Hepatocyte (in vitro differentiated cells): ENCODE measurements at regions not wholly inside any gene's neighbourhood (a gene's known extent, or its start where the extent isn't known, plus 50 kb on each side); places are given as distances from the start of the nearest gene placed in this dataset.

ENCODE experiments used
- DNase-seq: peaks from one replicate; pipeline ENCODE4 v3.0.0-alpha.2; 2016; ENCODE audit warnings: low spot score
- H2AFZ ChIP-seq: fragments of 200-600 bp; sonication (generic); 2 replicates; pipeline ENCODE4 v1.6.0; 2016; ENCODE audit warnings: antibody characterized with exemption, mild to moderate bottlenecking
- H3K27ac ChIP-seq: fragments of 200-600 bp; sonication (generic); 2 replicates; pipeline ENCODE4 v1.5.1; 2016; ENCODE audit warnings: mild to moderate bottlenecking
- H3K27me3 ChIP-seq: fragments of 200-600 bp; sonication (generic); 2 replicates; pipeline ENCODE4 v1.6.1; 2016
- H3K36me3 ChIP-seq: fragments of 200-600 bp; sonication (generic); replicated peaks from 2 replicates; pipeline ENCODE4 v1.5.1; 2016; ENCODE audit warnings: low read depth; ENCODE audit not compliant: insufficient read depth
- H3K4me1 ChIP-seq: fragments of 200-600 bp; sonication (generic); 2 replicates; pipeline ENCODE4 v1.5.1; 2016; ENCODE audit warnings: mild to moderate bottlenecking, moderate library complexity; ENCODE audit not compliant: insufficient read depth
- H3K4me2 ChIP-seq: fragments of 200-600 bp; sonication (generic); 2 replicates; pipeline ENCODE4 v1.6.0; 2016
- H3K4me3 ChIP-seq: fragments of 200-600 bp; sonication (generic); 2 replicates; pipeline ENCODE4 v1.5.1; 2016; ENCODE audit warnings: mild to moderate bottlenecking
- H3K79me2 ChIP-seq: fragments of 200-600 bp; sonication (generic); 2 replicates; pipeline ENCODE4 v1.6.0; 2017; ENCODE audit warnings: mild to moderate bottlenecking
- H3K9me2 ChIP-seq: fragments of 200-600 bp; sonication (generic); replicated peaks from 2 replicates; pipeline ENCODE4 v1.6.0; 2017; ENCODE audit warnings: mild to moderate bottlenecking; ENCODE audit not compliant: insufficient read depth
- H3K9me3 ChIP-seq: fragments of 200-600 bp; sonication (generic); 2 replicates; pipeline ENCODE4 v1.5.1; 2016; ENCODE audit warnings: low read depth, mild to moderate bottlenecking
- H4K20me1 ChIP-seq: fragments of 200-600 bp; sonication (generic); 2 replicates; pipeline ENCODE4 v1.6.0; 2016; ENCODE audit warnings: mild to moderate bottlenecking; ENCODE audit not compliant: insufficient read depth, poor library complexity, severe bottlenecking
- EZH2 ChIP-seq: fragments of 200-600 bp; sonication (generic); IDR thresholded peaks from 2 replicates; pipeline ENCODE4 v1.6.1; 2016; ENCODE audit warnings: antibody characterized with exemption, mild to moderate bottlenecking, borderline replicate concordance
- EZH2phosphoT487 ChIP-seq: fragments of 200-600 bp; sonication (generic); IDR thresholded peaks from one replicate; pipeline ENCODE4 v1.6.1; 2018; ENCODE audit warnings: antibody characterized with exemption, mild to moderate bottlenecking, low read depth, moderate library complexity; ENCODE audit not compliant: unreplicated experiment, severe bottlenecking
- WGBS: methylation state at CpG from one replicate; pipeline ENCODE4 v1.1.6; 2016; ENCODE audit warnings: low lambda C conversion rate; ENCODE audit errors: missing lambda C conversion rate; 5-methylcytosine and 5-hydroxymethylcytosine counted together
- TF ChIP-seq, protein P1 (sequence below): fragments of 200-600 bp; sonication (generic); IDR thresholded peaks from 2 replicates; pipeline ENCODE4 v1.5.1; 2016; ENCODE audit warnings: antibody characterized with exemption, mild to moderate bottlenecking; ENCODE audit not compliant: poor library complexity

DNA sequence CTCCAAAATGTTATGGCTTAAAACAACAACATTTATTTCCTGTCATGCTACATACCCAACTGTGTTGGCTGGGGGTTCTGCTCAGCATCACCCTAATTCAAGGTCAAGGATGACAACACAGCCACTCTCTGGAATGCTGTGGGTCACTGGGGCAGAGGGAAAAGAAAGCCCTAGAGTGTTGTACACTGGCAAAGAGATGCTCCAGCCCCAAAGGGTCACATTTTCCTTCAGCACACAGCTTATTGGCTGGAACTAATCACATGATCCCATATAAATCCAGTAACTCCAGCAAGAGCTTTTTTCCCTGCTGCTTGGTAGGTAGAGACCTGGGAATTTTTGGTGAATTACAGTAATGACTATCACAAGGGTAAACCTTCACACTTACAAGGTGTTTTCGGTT is 1041.4 kb downstream of the NTRK3 start:
- H3K9me2 ChIP-seq: no peaks in the 10 kb centered on the region
- TF ChIP-seq EZH2: no peak
- no peak for TF ChIP-seq EZH2phosphoT487
- TF ChIP-seq, protein P1, sequence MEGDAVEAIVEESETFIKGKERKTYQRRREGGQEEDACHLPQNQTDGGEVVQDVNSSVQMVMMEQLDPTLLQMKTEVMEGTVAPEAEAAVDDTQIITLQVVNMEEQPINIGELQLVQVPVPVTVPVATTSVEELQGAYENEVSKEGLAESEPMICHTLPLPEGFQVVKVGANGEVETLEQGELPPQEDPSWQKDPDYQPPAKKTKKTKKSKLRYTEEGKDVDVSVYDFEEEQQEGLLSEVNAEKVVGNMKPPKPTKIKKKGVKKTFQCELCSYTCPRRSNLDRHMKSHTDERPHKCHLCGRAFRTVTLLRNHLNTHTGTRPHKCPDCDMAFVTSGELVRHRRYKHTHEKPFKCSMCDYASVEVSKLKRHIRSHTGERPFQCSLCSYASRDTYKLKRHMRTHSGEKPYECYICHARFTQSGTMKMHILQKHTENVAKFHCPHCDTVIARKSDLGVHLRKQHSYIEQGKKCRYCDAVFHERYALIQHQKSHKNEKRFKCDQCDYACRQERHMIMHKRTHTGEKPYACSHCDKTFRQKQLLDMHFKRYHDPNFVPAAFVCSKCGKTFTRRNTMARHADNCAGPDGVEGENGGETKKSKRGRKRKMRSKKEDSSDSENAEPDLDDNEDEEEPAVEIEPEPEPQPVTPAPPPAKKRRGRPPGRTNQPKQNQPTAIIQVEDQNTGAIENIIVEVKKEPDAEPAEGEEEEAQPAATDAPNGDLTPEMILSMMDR: no peak
- DNase-seq: no peak
- no peak overlapping the region for H3K27ac ChIP-seq
- H3K4me2 ChIP-seq: no peak overlapping the region
- no peak overlapping the region for H2AFZ ChIP-seq
- H4K20me1 ChIP-seq: no peaks in the 10 kb centered on the region
- no peaks in the 10 kb centered on the region for H3K4me1 ChIP-seq
- H3K36me3 ChIP-seq: no peaks in the 10 kb centered on the region
- H3K4me3 ChIP-seq: no peak overlapping the region
- H3K27me3 ChIP-seq: no peaks in the 10 kb centered on the region
- no peaks in the 10 kb centered on the region for H3K79me2 ChIP-seq
- no peaks in the 10 kb centered on the region for H3K9me3 ChIP-seq
- 92% methylated on average over 1 of the region's 1 CpG for WGBS

DNA sequence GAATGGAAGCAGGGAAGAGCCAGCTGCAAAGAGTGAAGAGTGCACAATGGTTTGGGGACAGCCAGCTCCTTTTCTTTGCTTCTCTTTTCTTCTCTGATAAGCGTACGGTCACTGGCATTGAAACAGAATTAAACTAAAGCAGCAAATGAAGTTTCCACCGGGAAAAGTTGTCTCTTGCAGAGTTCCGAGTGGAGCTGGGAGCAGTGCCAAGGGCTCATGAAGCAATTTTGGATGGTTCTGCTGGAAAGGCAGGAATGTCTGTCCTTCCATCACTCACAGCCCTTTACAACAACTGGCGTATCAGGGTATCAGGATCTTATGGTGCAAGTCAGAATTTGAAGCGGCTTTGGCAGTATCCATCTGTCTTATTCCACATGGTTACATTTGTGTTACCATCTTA is 1042.9 kb downstream of the NTRK3 start:
- Histone ChIP-seq H3K79me2 (no peaks in the 10 kb centered on the region), H2AFZ (no peak overlapping the region), H3K9me3 (no peaks in the 10 kb centered on the region), H3K27ac (no peak overlapping the region), H3K27me3 (no peaks in the 10 kb centered on the region), H3K4me3 (no peak overlapping the region), H3K4me1 (no peaks in the 10 kb centered on the region), H4K20me1 (no peaks in the 10 kb centered on the region), H3K36me3 (no peaks in the 10 kb centered on the region), H3K9me2 (no peaks in the 10 kb centered on the region), H3K4me2 (no peak overlapping the region)
- TF ChIP-seq EZH2 (no peak), EZH2phosphoT487 (no peak)
- TF ChIP-seq, protein P1: no peak
- 79% methylated on average over 6 of the region's 6 CpGs for WGBS
- no peak for DNase-seq

DNA sequence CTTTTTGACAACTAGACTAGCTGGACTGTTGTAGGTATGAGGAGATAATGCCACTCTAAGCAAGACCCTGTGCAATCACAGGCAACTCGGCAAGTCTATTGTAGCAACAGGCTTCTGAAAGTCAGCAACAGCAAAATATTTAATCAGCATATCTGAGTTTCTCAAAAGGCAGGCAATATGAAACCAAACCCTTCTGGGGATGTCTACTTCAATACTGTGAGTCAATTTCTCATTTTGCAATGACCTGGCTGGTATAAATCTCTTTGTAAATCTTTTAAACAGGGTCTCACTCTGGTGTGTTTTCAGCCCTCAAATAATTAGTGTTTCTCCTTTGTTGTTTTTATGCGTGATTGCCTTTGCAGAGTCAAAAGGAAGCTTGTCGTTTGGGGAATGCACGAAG is 1044.5 kb downstream of the NTRK3 start:
- no peak for TF ChIP-seq EZH2phosphoT487
- no peak for TF ChIP-seq EZH2
- TF ChIP-seq, protein P1: no peak
- Histone ChIP-seq H4K20me1 (no peaks in the 10 kb centered on the region), H3K9me3 (no peaks in the 10 kb centered on the region), H3K79me2 (no peaks in the 10 kb centered on the region), H3K36me3 (no peaks in the 10 kb centered on the region), H3K4me2 (no peak overlapping the region), H3K9me2 (no peaks in the 10 kb centered on the region), H2AFZ (no peak overlapping the region), H3K4me1 (no peaks in the 10 kb centered on the region), H3K4me3 (no peak overlapping the region), H3K27me3 (no peaks in the 10 kb centered on the region), H3K27ac (no peak overlapping the region)
- no peak for DNase-seq
- WGBS: 78% methylated on average over 4 of the region's 4 CpGs

DNA sequence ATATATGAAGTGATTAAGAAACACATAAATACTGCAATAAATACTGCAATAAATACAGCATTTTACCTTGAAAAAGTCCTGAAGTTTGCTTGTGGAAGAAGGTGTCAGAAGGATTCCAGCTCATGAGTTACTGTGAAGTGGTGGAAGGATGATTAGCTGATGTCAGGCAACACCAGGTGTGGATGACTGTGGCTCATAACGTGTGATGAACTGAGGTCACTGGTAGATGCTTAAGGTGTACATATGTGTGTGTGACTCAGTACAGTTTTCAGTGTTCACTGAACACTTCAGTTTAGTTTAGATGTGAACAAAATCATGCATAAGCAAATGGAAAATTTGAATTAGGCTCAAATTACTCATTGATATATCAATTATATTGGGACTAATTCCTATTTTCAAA is 1045.0 kb downstream of the NTRK3 start:
- H3K27ac ChIP-seq: no peak overlapping the region

More for the DNA sequence above, 1045.0 kb downstream of the NTRK3 start:
- Histone ChIP-seq H3K9me2 (no peaks in the 10 kb centered on the region), H3K4me3 (no peak overlapping the region), H2AFZ (no peak overlapping the region), H3K4me1 (no peaks in the 10 kb centered on the region), H3K9me3 (no peaks in the 10 kb centered on the region), H3K36me3 (no peaks in the 10 kb centered on the region), H3K27me3 (no peaks in the 10 kb centered on the region), H4K20me1 (no peaks in the 10 kb centered on the region), H3K4me2 (no peak overlapping the region), H3K79me2 (no peaks in the 10 kb centered on the region)
- TF ChIP-seq EZH2 (no peak), EZH2phosphoT487 (no peak)
- TF ChIP-seq, protein P1: no peak
- DNase-seq: no peak
- WGBS: 83% methylated on average over 1 of the region's 1 CpG
